Amniotic epithelial cell (primary cell): ENCODE measurements at regions not wholly inside any gene's neighbourhood (a gene's known extent, or its start where the extent isn't known, plus 50 kb on each side); places are given as distances from the start of the nearest gene placed in this dataset.

Source experiments
- DNase-seq: peaks from one replicate; pipeline ENCODE4 v3.0.0-alpha.2; 2010; ENCODE audit warnings: low read depth

GRCh38 chr3:117519776-117520175 is 810.2 kb downstream of the TUSC7 start:
- no peak for DNase-seq

GRCh38 chr3:117520582-117520981 is 811.0 kb downstream of the TUSC7 start:
- DNase-seq = no peak

GRCh38 chr3:117523418-117523817 is 813.8 kb downstream of the TUSC7 start:
- DNase-seq = no peak

GRCh38 chr3:117524890-117525289 is 815.3 kb downstream of the TUSC7 start:
- peak; percentile 63 for DNase-seq

GRCh38 chr3:117526470-117527079 is 817.0 kb downstream of the TUSC7 start:
- peak; percentile 24 for DNase-seq

- DNase-seq = no peak
Observed at GRCh38 chr3:117527346-117527745, 817.8 kb downstream of the TUSC7 start.

GRCh38 chr3:117528688-117529087 is 819.1 kb downstream of the TUSC7 start:
- DNase-seq = no peak

GRCh38 chr3:117531078-117531767 is 821.6 kb downstream of the TUSC7 start:
- no peak for DNase-seq

GRCh38 chr3:117532268-117532667 is 822.7 kb downstream of the TUSC7 start:
- DNase-seq = no peak

- no peak for DNase-seq
Observed at GRCh38 chr3:117534138-117534537, 824.6 kb downstream of the TUSC7 start.

GRCh38 chr3:117536006-117536405 is 826.4 kb downstream of the TUSC7 start:
- DNase-seq = no peak

GRCh38 chr3:117537949-117538348 is 828.4 kb downstream of the TUSC7 start:
- no peak for DNase-seq

- no peak for DNase-seq
Observed at GRCh38 chr3:117539729-117540128, 830.1 kb downstream of the TUSC7 start.

- DNase-seq = no peak
Observed at GRCh38 chr3:117540597-117540996, 831.0 kb downstream of the TUSC7 start.

GRCh38 chr3:117541721-117542120 is 832.1 kb downstream of the TUSC7 start:
- no peak for DNase-seq

- DNase-seq = no peak
Observed at GRCh38 chr3:117543521-117543920, 833.9 kb downstream of the TUSC7 start.

- no peak for DNase-seq
Observed at GRCh38 chr3:117545484-117545883, 835.9 kb downstream of the TUSC7 start.

- peak; percentile 71 for DNase-seq
Observed at GRCh38 chr3:117547956-117548550, 838.5 kb downstream of the TUSC7 start.

- DNase-seq = no peak
Observed at GRCh38 chr3:117548600-117548999, 839.0 kb downstream of the TUSC7 start.

- no peak for DNase-seq
Observed at GRCh38 chr3:117549716-117550115, 840.1 kb downstream of the TUSC7 start.

- no peak for DNase-seq
Observed at GRCh38 chr3:117550766-117551165, 841.2 kb downstream of the TUSC7 start.

- peak; percentile 41 for DNase-seq
Observed at GRCh38 chr3:117553461-117553860, 843.9 kb downstream of the TUSC7 start.

- DNase-seq = no peak
Observed at GRCh38 chr3:117556646-117557407, 847.2 kb downstream of the TUSC7 start.
